ENCODE measurements at regions not wholly inside any gene's neighbourhood (a gene's known extent, or its start where the extent isn't known, plus 50 kb on each side); places are given as distances from the start of the nearest gene placed in this dataset.

GRCh38 chr11:8830641-8831040 lies 80.3 kb upstream of the AKIP1 start:
- H3K14ac ChIP-seq (ENCODE audit: low read length) = no peak overlapping the region
- no peak for DNase-seq
- no peak overlapping the region for H2AK5ac ChIP-seq (ENCODE audit: low read length)
- H2BK12ac ChIP-seq (ENCODE audit: low read length) = no peak overlapping the region
- H3K79me2 ChIP-seq (ENCODE audit: control insufficient read depth, insufficient read depth, low read length, poor library complexity) = no peaks in the 10 kb centered on the region
- H3K23ac ChIP-seq (ENCODE audit: low read length) = no peak overlapping the region
- H3K79me1 ChIP-seq (ENCODE audit: low read length) = peaks cover 24% of the 10 kb centered on the region
- H3K9ac ChIP-seq (ENCODE audit: low read length) = peak overlapping the region; percentile 28
- no peak overlapping the region for H2BK120ac ChIP-seq (ENCODE audit: insufficient read depth, low read length, poor library complexity)
- no peak overlapping the region for H4K12ac ChIP-seq (ENCODE audit: low read depth, low read length)
- peaks cover 23 to 37% of the 10 kb centered on the region in 2 experiments for H3K4me1 ChIP-seq (ENCODE audit: control insufficient read depth in 1 of 2, insufficient read depth in 2 of 2, low read length in 2 of 2)
- no peak overlapping the region for H2AFZ ChIP-seq (ENCODE audit: insufficient read depth, low read length, poor library complexity)
- no peak overlapping the region for H2BK5ac ChIP-seq (ENCODE audit: low read depth, low read length, poor library complexity)
- peak overlapping the region; percentile 22 for H4K91ac ChIP-seq (ENCODE audit: low read depth, low read length)
- H3K36me3 ChIP-seq (ENCODE audit: control insufficient read depth in 1 of 2, insufficient read depth in 2 of 2, low read length in 2 of 2) = peaks cover 0 to 4% of the 10 kb centered on the region in 2 experiments
- peaks cover 4% of the 10 kb centered on the region for H3K9me3 ChIP-seq (ENCODE audit: insufficient read depth, low read depth, low read length)
- H3K27ac ChIP-seq (ENCODE audit: low read depth, low read length) = no peak overlapping the region
- no peak overlapping the region for H3K4me2 ChIP-seq (ENCODE audit: low read length)
- no peaks in the 10 kb centered on the region for H3K27me3 ChIP-seq (ENCODE audit: insufficient read depth, low read length)
- no peak overlapping the region for H3K4ac ChIP-seq (ENCODE audit: low read depth, low read length)
- H3K18ac ChIP-seq (ENCODE audit: low read length) = no peak overlapping the region
- no peak overlapping the region for H3K4me3 ChIP-seq (ENCODE audit: low read depth, low read length)
- H4K8ac ChIP-seq (ENCODE audit: low read depth, low read length) = no peak overlapping the region
- WGBS (ENCODE audit: extremely low coverage, insufficient coverage, insufficient read length) = no CpG with 5 or more reads among the region's 3 CpGs

- WGBS (ENCODE audit: extremely low coverage, insufficient coverage, insufficient read length) = no CpG with 5 or more reads among the region's 9 CpGs
These were observed 79.1 kb upstream of the AKIP1 start for GRCh38 chr11:8831861-8832260.

GRCh38 chr11:8832571-8833260 lies 78.3 kb upstream of the AKIP1 start:
- Histone ChIP-seq H2BK5ac (ENCODE audit: low read depth, low read length, poor library complexity) (peak overlapping the region; percentile 71), H3K4me3 (ENCODE audit: low read depth, low read length) (no peak overlapping the region), H2AK5ac (ENCODE audit: low read length) (peak overlapping the region; percentile 16), H4K8ac (ENCODE audit: low read depth, low read length) (peak overlapping the region; percentile 13), H2BK12ac (ENCODE audit: low read length) (peak overlapping the region; percentile 72), H3K14ac (ENCODE audit: low read length) (peak overlapping the region; percentile 50), H3K23ac (ENCODE audit: low read length) (peak overlapping the region; percentile 10), H3K27ac (ENCODE audit: low read depth, low read length) (peak overlapping the region; percentile 91), H3K4me1 (ENCODE audit: control insufficient read depth in 1 of 2, insufficient read depth in 2 of 2, low read length in 2 of 2) (peaks cover 23 to 29% of the 10 kb centered on the region in 2 experiments), H2BK120ac (ENCODE audit: insufficient read depth, low read length, poor library complexity) (peak overlapping the region; percentile 49), H3K27me3 (ENCODE audit: insufficient read depth, low read length) (no peaks in the 10 kb centered on the region), H3K79me1 (ENCODE audit: low read length) (peaks cover 21% of the 10 kb centered on the region), H3K9me3 (ENCODE audit: insufficient read depth, low read depth, low read length) (peaks cover 4% of the 10 kb centered on the region), H2AFZ (ENCODE audit: insufficient read depth, low read length, poor library complexity) (no peak overlapping the region), H4K12ac (ENCODE audit: low read depth, low read length) (no peak overlapping the region), H4K91ac (ENCODE audit: low read depth, low read length) (peak overlapping the region; percentile 76), H3K36me3 (ENCODE audit: control insufficient read depth in 1 of 2, insufficient read depth in 2 of 2, low read length in 2 of 2) (peaks cover 0 to 4% of the 10 kb centered on the region in 2 experiments), H3K4ac (ENCODE audit: low read depth, low read length) (peak overlapping the region; percentile 18), H3K4me2 (ENCODE audit: low read length) (peak overlapping the region; percentile 37), H3K9ac (ENCODE audit: low read length) (peak overlapping the region; percentile 5), H3K18ac (ENCODE audit: low read length) (peak overlapping the region; percentile 60), H3K79me2 (ENCODE audit: control insufficient read depth, insufficient read depth, low read length, poor library complexity) (no peaks in the 10 kb centered on the region)
- WGBS (ENCODE audit: extremely low coverage, insufficient coverage, insufficient read length) = no CpG with 5 or more reads among the region's 9 CpGs
- DNase-seq = peak; percentile 93 to 94

More at GRCh38 chr11:8831861-8832260, 79.1 kb upstream of the AKIP1 start:
- H3K9ac ChIP-seq (ENCODE audit: low read length) = no peak overlapping the region
- peaks cover 0 to 4% of the 10 kb centered on the region in 2 experiments for H3K36me3 ChIP-seq (ENCODE audit: control insufficient read depth in 1 of 2, insufficient read depth in 2 of 2, low read length in 2 of 2)
- peak overlapping the region; percentile 22 for H3K14ac ChIP-seq (ENCODE audit: low read length)
- H4K12ac ChIP-seq (ENCODE audit: low read depth, low read length) = no peak overlapping the region
- H2AK5ac ChIP-seq (ENCODE audit: low read length) = peak overlapping the region; percentile 60
- DNase-seq = no peak
- peak overlapping the region; percentile 91 for H3K27ac ChIP-seq (ENCODE audit: low read depth, low read length)
- H2BK12ac ChIP-seq (ENCODE audit: low read length) = peak overlapping the region; percentile 68
- H3K79me2 ChIP-seq (ENCODE audit: control insufficient read depth, insufficient read depth, low read length, poor library complexity) = no peaks in the 10 kb centered on the region
- no peak overlapping the region for H3K4ac ChIP-seq (ENCODE audit: low read depth, low read length)
- no peak overlapping the region for H4K8ac ChIP-seq (ENCODE audit: low read depth, low read length)
- no peak overlapping the region for H2AFZ ChIP-seq (ENCODE audit: insufficient read depth, low read length, poor library complexity)
- H3K9me3 ChIP-seq (ENCODE audit: insufficient read depth, low read depth, low read length) = peaks cover 4% of the 10 kb centered on the region
- peak overlapping the region; percentile 76 for H4K91ac ChIP-seq (ENCODE audit: low read depth, low read length)
- peak overlapping the region; percentile 40 for H2BK120ac ChIP-seq (ENCODE audit: insufficient read depth, low read length, poor library complexity)
- H3K79me1 ChIP-seq (ENCODE audit: low read length) = peaks cover 22% of the 10 kb centered on the region
- H3K4me3 ChIP-seq (ENCODE audit: low read depth, low read length) = no peak overlapping the region
- no peaks in the 10 kb centered on the region for H3K27me3 ChIP-seq (ENCODE audit: insufficient read depth, low read length)
- no peak overlapping the region for H3K23ac ChIP-seq (ENCODE audit: low read length)
- no peak overlapping the region for H3K4me2 ChIP-seq (ENCODE audit: low read length)
- H3K18ac ChIP-seq (ENCODE audit: low read length) = peak overlapping the region; percentile 83
- peaks cover 27 to 34% of the 10 kb centered on the region in 2 experiments for H3K4me1 ChIP-seq (ENCODE audit: control insufficient read depth in 1 of 2, insufficient read depth in 2 of 2, low read length in 2 of 2)
- peak overlapping the region; percentile 22 for H2BK5ac ChIP-seq (ENCODE audit: low read depth, low read length, poor library complexity)

- Histone ChIP-seq H3K14ac (ENCODE audit: low read length) (no peak overlapping the region), H3K27ac (ENCODE audit: low read depth, low read length) (peak overlapping the region; percentile 77), H3K79me2 (ENCODE audit: control insufficient read depth, insufficient read depth, low read length, poor library complexity) (no peaks in the 10 kb centered on the region), H4K8ac (ENCODE audit: low read depth, low read length) (no peak overlapping the region), H2BK120ac (ENCODE audit: insufficient read depth, low read length, poor library complexity) (no peak overlapping the region), H3K4me2 (ENCODE audit: low read length) (peak overlapping the region; percentile 25), H3K36me3 (ENCODE audit: control insufficient read depth in 1 of 2, insufficient read depth in 2 of 2, low read length in 2 of 2) (peaks cover 0 to 4% of the 10 kb centered on the region in 2 experiments), H3K4me1 (ENCODE audit: control insufficient read depth in 1 of 2, insufficient read depth in 2 of 2, low read length in 2 of 2) (peaks cover 23 to 36% of the 10 kb centered on the region in 2 experiments), H3K27me3 (ENCODE audit: insufficient read depth, low read length) (no peaks in the 10 kb centered on the region), H4K12ac (ENCODE audit: low read depth, low read length) (no peak overlapping the region), H3K79me1 (ENCODE audit: low read length) (peaks cover 22% of the 10 kb centered on the region), H2AFZ (ENCODE audit: insufficient read depth, low read length, poor library complexity) (no peak overlapping the region), H2AK5ac (ENCODE audit: low read length) (no peak overlapping the region), H3K9ac (ENCODE audit: low read length) (no peak overlapping the region), H3K9me3 (ENCODE audit: insufficient read depth, low read depth, low read length) (peaks cover 4% of the 10 kb centered on the region), H3K4me3 (ENCODE audit: low read depth, low read length) (no peak overlapping the region), H3K4ac (ENCODE audit: low read depth, low read length) (no peak overlapping the region), H3K23ac (ENCODE audit: low read length) (no peak overlapping the region), H4K91ac (ENCODE audit: low read depth, low read length) (no peak overlapping the region), H3K18ac (ENCODE audit: low read length) (no peak overlapping the region), H2BK12ac (ENCODE audit: low read length) (no peak overlapping the region), H2BK5ac (ENCODE audit: low read depth, low read length, poor library complexity) (peak overlapping the region; percentile 26)
- DNase-seq = peak; percentile 76 to 88
- WGBS (ENCODE audit: extremely low coverage, insufficient coverage, insufficient read length) = no CpG with 5 or more reads among the region's 4 CpGs
These were observed 77.2 kb upstream of the AKIP1 start for GRCh38 chr11:8833568-8834315.

Measured in trophoblast cell (in vitro differentiated cells and primary cell).